HEK293 (cell line): ENCODE measurements at regions not wholly inside any gene's neighbourhood (a gene's known extent, or its start where the extent isn't known, plus 50 kb on each side); places are given as distances from the start of the nearest gene placed in this dataset.
A peak's percentile ranks its signal among the peaks of the same experiment; 100 is the strongest.

Experiments
- CTCF ChIA-PET: fragments of 350-600 bp; formaldehyde crosslinking; extraction: SDS; loops from one replicate; lab custom pipeline; 2021; ENCODE audit warnings: antibody characterized with exemption; lab: Yijun Ruan, JAX
- POLR2A ChIA-PET: fragments of 300-600 bp; formaldehyde crosslinking; extraction: SDS; loops from one replicate; lab custom pipeline; 2020; ENCODE audit warnings: antibody characterized with exemption, inconsistent platforms; lab: Yijun Ruan, JAX
- H3K27ac ChIP-seq: fragments of 200-500 bp; sonication (Bioruptor generic); 2 replicates; pipeline ENCODE4 v1.5.1; 2014; ENCODE audit warnings: low read depth, low read length, control low read depth, inconsistent platforms; ENCODE audit errors: extremely low read depth
- H3K36me3 ChIP-seq, 2 experiments: fragments of 200-500 bp in 1 of 2; sonication (Bioruptor generic) in 1 of 2; 1 replicate in 1 of 2; 2 replicates in 1 of 2; pipeline ENCODE4 v1.5.1; 2014 to 2017; ENCODE audit warnings: inconsistent platforms in 2 of 2, low read length in 2 of 2; ENCODE audit not compliant: control insufficient read depth in 2 of 2, insufficient read depth in 1 of 2
- H3K4me1 ChIP-seq: fragments of 200-500 bp; sonication (Bioruptor generic); 2 replicates; pipeline ENCODE4 v1.5.1; 2014; ENCODE audit warnings: mild to moderate bottlenecking, low read length, inconsistent platforms; ENCODE audit not compliant: control insufficient read depth, insufficient read depth
- H3K4me3 ChIP-seq: 2 replicates; pipeline ENCODE4 v1.5.1; 2011; ENCODE audit warnings: low read depth, mild to moderate bottlenecking, control low read depth, low read length, moderate library complexity
- H3K9me3 ChIP-seq: fragments of 200-500 bp; sonication (Bioruptor generic); 2 replicates; pipeline ENCODE4 v1.5.1; 2014; ENCODE audit warnings: low read depth, low read length, inconsistent platforms; ENCODE audit not compliant: control insufficient read depth, insufficient read depth
- FEZF1 ChIP-seq: fragments of 450-650 bp; formaldehyde crosslinking; IDR thresholded peaks from 2 replicates; pipeline ENCODE4 v1.5.1; 2016; ENCODE audit warnings: missing biosample characterization, missing genetic modification characterization
- GLI2 ChIP-seq: fragments of 450-650 bp; formaldehyde crosslinking; IDR thresholded peaks from 2 replicates; pipeline ENCODE4; 2017; ENCODE audit warnings: missing biosample characterization, missing genetic modification characterization, low read depth, borderline replicate concordance
- PRDM1 ChIP-seq: fragments of 450-650 bp; formaldehyde crosslinking; IDR thresholded peaks from 2 replicates; pipeline ENCODE4; 2016; ENCODE audit warnings: missing biosample characterization, missing genetic modification characterization
- SETDB1 ChIP-seq: IDR thresholded peaks from one replicate; pipeline ENCODE4 v1.6.1; 2017; ENCODE audit warnings: mild to moderate bottlenecking, low read length, moderate library complexity, mixed read lengths; ENCODE audit not compliant: insufficient read length
- TRIM28 ChIP-seq: IDR thresholded peaks from 2 replicates; pipeline ENCODE4 v1.6.1; 2011; ENCODE audit warnings: low read length, control low read depth, borderline replicate concordance
- ZBTB1 ChIP-seq: fragments of 450-650 bp; formaldehyde crosslinking; IDR thresholded peaks from 2 replicates; pipeline ENCODE4 v1.5.1; 2016; ENCODE audit warnings: missing biosample characterization, missing genetic modification characterization
- ZEB2 ChIP-seq: fragments of 450-650 bp; formaldehyde crosslinking; IDR thresholded peaks from 2 replicates; pipeline ENCODE4 v1.5.1; 2016; ENCODE audit warnings: missing biosample characterization, missing genetic modification characterization
- ZFP37 ChIP-seq: fragments of 450-650 bp; formaldehyde crosslinking; IDR thresholded peaks from 2 replicates; pipeline ENCODE4 v1.5.1; 2016; ENCODE audit warnings: missing biosample characterization, missing genetic modification characterization
- ZNF10 ChIP-seq: fragments of 450-650 bp; formaldehyde crosslinking; IDR thresholded peaks from 2 replicates; pipeline ENCODE4 v1.5.1; 2017; ENCODE audit warnings: missing biosample characterization, missing genetic modification characterization
- ZNF132 ChIP-seq: fragments of 450-650 bp; formaldehyde crosslinking; IDR thresholded peaks from 2 replicates; pipeline ENCODE4 v1.5.1; 2017; ENCODE audit warnings: missing biosample characterization, missing genetic modification characterization, borderline replicate concordance
- ZNF157 ChIP-seq: fragments of 450-650 bp; formaldehyde crosslinking; IDR thresholded peaks from 2 replicates; pipeline ENCODE4 v1.5.1; 2016; ENCODE audit warnings: missing biosample characterization, missing genetic modification characterization
- ZNF2 ChIP-seq: fragments of 450-650 bp; formaldehyde crosslinking; IDR thresholded peaks from 2 replicates; pipeline ENCODE4 v1.5.1; 2016; ENCODE audit warnings: missing biosample characterization, missing genetic modification characterization
- ZNF23 ChIP-seq: fragments of 450-650 bp; formaldehyde crosslinking; IDR thresholded peaks from 2 replicates; pipeline ENCODE4 v1.5.1; 2016; ENCODE audit warnings: missing biosample characterization, missing genetic modification characterization, borderline replicate concordance
- ZNF335 ChIP-seq: fragments of 450-650 bp; formaldehyde crosslinking; conservative IDR thresholded peaks from 2 replicates; pipeline ENCODE4 v1.5.1; 2016; ENCODE audit warnings: missing biosample characterization, missing genetic modification characterization
- ZNF350 ChIP-seq: fragments of 450-650 bp; formaldehyde crosslinking; IDR thresholded peaks from 2 replicates; pipeline ENCODE4 v1.5.0; 2017; ENCODE audit warnings: missing biosample characterization, mild to moderate bottlenecking, missing genetic modification characterization
- ZNF366 ChIP-seq: fragments of 450-650 bp; formaldehyde crosslinking; conservative IDR thresholded peaks from 2 replicates; pipeline ENCODE4 v1.5.1; 2016; ENCODE audit warnings: missing biosample characterization, missing genetic modification characterization
- ZNF391 ChIP-seq: fragments of 450-650 bp; formaldehyde crosslinking; IDR thresholded peaks from 2 replicates; pipeline ENCODE4 v1.5.1; 2016; ENCODE audit warnings: low read depth, missing biosample characterization, missing genetic modification characterization, borderline replicate concordance
- ZNF510 ChIP-seq: fragments of 450-650 bp; formaldehyde crosslinking; IDR thresholded peaks from 2 replicates; pipeline ENCODE4 v1.5.1; 2018; ENCODE audit warnings: mild to moderate bottlenecking, missing genetic modification characterization, missing biosample characterization; ENCODE audit not compliant: insufficient replicate concordance
- ZNF560 ChIP-seq: fragments of 450-650 bp; formaldehyde crosslinking; IDR thresholded peaks from 2 replicates; pipeline ENCODE4 v1.5.1; 2017; ENCODE audit warnings: missing biosample characterization, missing genetic modification characterization, borderline replicate concordance
- ZNF571 ChIP-seq: fragments of 450-650 bp; formaldehyde crosslinking; IDR thresholded peaks from 2 replicates; pipeline ENCODE4 v1.5.0; 2017; ENCODE audit warnings: missing biosample characterization, missing genetic modification characterization
- ZNF654 ChIP-seq: fragments of 450-650 bp; formaldehyde crosslinking; IDR thresholded peaks from 2 replicates; pipeline ENCODE4 v1.5.1; 2016; ENCODE audit warnings: low read depth, missing biosample characterization, missing genetic modification characterization
- ZNF76 ChIP-seq: fragments of 450-650 bp; formaldehyde crosslinking; IDR thresholded peaks from 2 replicates; pipeline ENCODE4; 2016; ENCODE audit warnings: low read depth, missing biosample characterization, missing genetic modification characterization, borderline replicate concordance
- ZNF843 ChIP-seq: fragments of 450-650 bp; formaldehyde crosslinking; IDR thresholded peaks from 2 replicates; pipeline ENCODE4 v1.5.1; 2016; ENCODE audit warnings: missing biosample characterization, missing genetic modification characterization
- ZXDB ChIP-seq: fragments of 450-650 bp; formaldehyde crosslinking; IDR thresholded peaks from 2 replicates; pipeline ENCODE4 v1.5.1; 2016; ENCODE audit warnings: missing biosample characterization, missing genetic modification characterization
- TF ChIP-seq, protein P1 (sequence below): fragments of 450-650 bp; formaldehyde crosslinking; IDR thresholded peaks from 2 replicates; pipeline ENCODE4 v1.5.1; 2016; ENCODE audit warnings: missing biosample characterization, missing genetic modification characterization
- TF ChIP-seq, protein P2 (sequence below): fragments of 450-650 bp; formaldehyde crosslinking; IDR thresholded peaks from 2 replicates; pipeline ENCODE4 v1.5.1; 2016; ENCODE audit warnings: missing biosample characterization, missing genetic modification characterization

DNA sequence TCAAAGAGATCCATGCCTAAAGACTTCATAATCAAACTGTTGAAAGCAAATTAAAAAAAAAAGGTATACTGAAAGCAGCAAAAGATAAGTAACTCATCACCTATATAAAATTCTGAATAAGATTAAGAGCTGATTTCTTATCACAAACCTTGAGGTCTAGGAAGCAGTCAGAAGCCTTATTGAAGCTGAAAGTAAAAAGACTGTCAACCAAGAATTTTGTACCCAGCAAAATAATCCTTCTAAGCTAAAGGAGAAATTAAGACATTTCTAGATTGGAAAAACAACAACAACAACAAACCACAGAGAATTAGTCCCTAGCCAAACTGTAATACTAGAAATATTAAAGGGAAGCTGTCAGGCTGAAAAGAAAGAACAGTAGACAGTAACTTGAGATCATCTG lies 622.9 kb downstream of the PCDH7 start:
- Histone ChIP-seq H3K9me3 (no peaks in the 10 kb centered on the region), H3K4me1 (no peaks in the 10 kb centered on the region), H3K36me3 (no peaks in the 10 kb centered on the region), H3K4me3 (no peak overlapping the region), H3K27ac (no peak overlapping the region)
- ChIA-PET CTCF (no interaction called here), POLR2A (no interaction called here)
- TF ChIP-seq TRIM28, result peak; percentile 95
- TF ChIP-seq ZBTB1 (tag by site-specific recombination), result no peak
- TF ChIP-seq SETDB1, result peak; percentile 99
- no peak for TF ChIP-seq ZXDB
- TF ChIP-seq ZNF366 (tag by site-specific recombination), result no peak
- TF ChIP-seq, protein P1, sequence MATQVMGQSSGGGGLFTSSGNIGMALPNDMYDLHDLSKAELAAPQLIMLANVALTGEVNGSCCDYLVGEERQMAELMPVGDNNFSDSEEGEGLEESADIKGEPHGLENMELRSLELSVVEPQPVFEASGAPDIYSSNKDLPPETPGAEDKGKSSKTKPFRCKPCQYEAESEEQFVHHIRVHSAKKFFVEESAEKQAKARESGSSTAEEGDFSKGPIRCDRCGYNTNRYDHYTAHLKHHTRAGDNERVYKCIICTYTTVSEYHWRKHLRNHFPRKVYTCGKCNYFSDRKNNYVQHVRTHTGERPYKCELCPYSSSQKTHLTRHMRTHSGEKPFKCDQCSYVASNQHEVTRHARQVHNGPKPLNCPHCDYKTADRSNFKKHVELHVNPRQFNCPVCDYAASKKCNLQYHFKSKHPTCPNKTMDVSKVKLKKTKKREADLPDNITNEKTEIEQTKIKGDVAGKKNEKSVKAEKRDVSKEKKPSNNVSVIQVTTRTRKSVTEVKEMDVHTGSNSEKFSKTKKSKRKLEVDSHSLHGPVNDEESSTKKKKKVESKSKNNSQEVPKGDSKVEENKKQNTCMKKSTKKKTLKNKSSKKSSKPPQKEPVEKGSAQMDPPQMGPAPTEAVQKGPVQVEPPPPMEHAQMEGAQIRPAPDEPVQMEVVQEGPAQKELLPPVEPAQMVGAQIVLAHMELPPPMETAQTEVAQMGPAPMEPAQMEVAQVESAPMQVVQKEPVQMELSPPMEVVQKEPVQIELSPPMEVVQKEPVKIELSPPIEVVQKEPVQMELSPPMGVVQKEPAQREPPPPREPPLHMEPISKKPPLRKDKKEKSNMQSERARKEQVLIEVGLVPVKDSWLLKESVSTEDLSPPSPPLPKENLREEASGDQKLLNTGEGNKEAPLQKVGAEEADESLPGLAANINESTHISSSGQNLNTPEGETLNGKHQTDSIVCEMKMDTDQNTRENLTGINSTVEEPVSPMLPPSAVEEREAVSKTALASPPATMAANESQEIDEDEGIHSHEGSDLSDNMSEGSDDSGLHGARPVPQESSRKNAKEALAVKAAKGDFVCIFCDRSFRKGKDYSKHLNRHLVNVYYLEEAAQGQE, result no peak
- TF ChIP-seq ZEB2 (tag by site-specific recombination), result no peak
- TF ChIP-seq ZFP37, result no peak
- TF ChIP-seq ZNF654 (tag by site-specific recombination), result no peak

DNA sequence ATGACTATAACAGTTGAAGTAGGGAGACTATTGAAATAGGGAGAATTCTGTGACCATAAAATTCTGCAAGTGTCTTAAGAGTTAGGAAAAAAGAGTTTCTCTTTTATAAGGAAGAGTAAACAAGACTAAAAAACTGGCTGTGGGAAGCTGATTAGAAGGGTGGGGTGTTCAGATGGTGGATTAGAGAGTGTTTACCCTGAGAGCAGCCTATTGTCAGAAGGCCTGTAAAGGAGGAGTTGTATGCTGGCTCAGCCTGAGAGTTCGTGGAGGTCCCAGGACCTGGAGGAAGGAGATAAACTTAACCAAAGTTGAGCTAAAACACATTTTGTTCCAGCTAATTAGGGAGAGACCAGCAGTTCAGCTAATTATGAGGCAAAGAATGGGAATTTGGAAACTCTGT lies 629.7 kb downstream of the PCDH7 start:
- Histone ChIP-seq H3K9me3 (no peaks in the 10 kb centered on the region), H3K36me3 (no peaks in the 10 kb centered on the region), H3K4me1 (no peaks in the 10 kb centered on the region), H3K27ac (no peak overlapping the region), H3K4me3 (no peak overlapping the region)
- ChIA-PET POLR2A (no interaction called here), CTCF (interaction anchor here (0.5 kb wide), 1 partner anchor 28 kb away, joined by 4 read pairs; no protein-coding TSS in a partner anchor)
- TF ChIP-seq ZNF10 (tag by site-specific recombination) (no peak), PRDM1 (tag by site-specific recombination) (no peak), ZNF76 (tag by site-specific recombination) (no peak), ZNF2 (tag by site-specific recombination) (no peak), ZNF843 (no peak), ZNF157 (tag by site-specific recombination) (no peak), FEZF1 (no peak), ZNF510 (tag by site-specific recombination) (no peak), GLI2 (tag by site-specific recombination) (no peak), ZNF132 (no peak), ZNF560 (tag by site-specific recombination) (no peak), ZNF350 (tag by site-specific recombination) (no peak), ZNF335 (tag by site-specific recombination) (no peak), ZNF391 (no peak), ZNF571 (tag by site-specific recombination) (no peak), ZNF23 (no peak), ZFP37 (no peak)
- TF ChIP-seq, protein P2, sequence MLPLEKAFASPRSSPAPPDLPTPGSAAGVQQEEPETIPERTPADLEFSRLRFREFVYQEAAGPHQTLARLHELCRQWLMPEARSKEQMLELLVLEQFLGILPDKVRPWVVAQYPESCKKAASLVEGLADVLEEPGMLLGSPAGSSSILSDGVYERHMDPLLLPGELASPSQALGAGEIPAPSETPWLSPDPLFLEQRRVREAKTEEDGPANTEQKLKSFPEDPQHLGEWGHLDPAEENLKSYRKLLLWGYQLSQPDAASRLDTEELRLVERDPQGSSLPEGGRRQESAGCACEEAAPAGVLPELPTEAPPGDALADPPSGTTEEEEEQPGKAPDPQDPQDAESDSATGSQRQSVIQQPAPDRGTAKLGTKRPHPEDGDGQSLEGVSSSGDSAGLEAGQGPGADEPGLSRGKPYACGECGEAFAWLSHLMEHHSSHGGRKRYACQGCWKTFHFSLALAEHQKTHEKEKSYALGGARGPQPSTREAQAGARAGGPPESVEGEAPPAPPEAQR (tag by site-specific recombination), result no peak
